Ascending aorta (tissue), 2 donors: ENCODE measurements at regions not wholly inside any gene's neighbourhood (a gene's known extent, or its start where the extent isn't known, plus 50 kb on each side); places are given as distances from the start of the nearest gene placed in this dataset.
"Not testable (repeated sequence)": the region's sequence is repeated elsewhere in the genome, so short reads cannot be mapped to it uniquely, and the experiment has no call there.

Experiments
- DNase-seq, 2 donors: peaks; one replicate each; pipeline ENCODE4 v3.0.0-alpha.2; 2019; ENCODE audit warnings: low spot score in 2 of 2
- H3K27ac ChIP-seq, 2 donors: fragments of 200-600 bp; sonication (generic); one replicate each; pipeline ENCODE4 v1.5.1; 2016 to 2017; ENCODE audit warnings: mild to moderate bottlenecking in 1 of 2
- H3K27me3 ChIP-seq: fragments of 200-600 bp; sonication (generic); one replicate; pipeline ENCODE4 v1.5.1; 2017
- H3K36me3 ChIP-seq, 2 donors: fragments of 200-600 bp; sonication (generic); one replicate each; pipeline ENCODE4 v1.5.1; 2016
- H3K4me1 ChIP-seq, 2 donors: fragments of 200-600 bp; sonication (generic); one replicate each; pipeline ENCODE4 v1.5.1; 2016 to 2017; ENCODE audit warnings: mild to moderate bottlenecking in 1 of 2
- H3K4me3 ChIP-seq, 2 donors: fragments of 200-600 bp; sonication (generic); one replicate each; pipeline ENCODE4 v1.5.1; 2016 to 2017; ENCODE audit warnings: mild to moderate bottlenecking in 1 of 2
- H3K9me3 ChIP-seq, 2 donors: fragments of 200-600 bp; sonication (generic); one replicate each; pipeline ENCODE4 v1.5.1; 2016
- intact Hi-C: fragments of 100-400 bp; cut with DNase I; formaldehyde crosslinking; loops from one replicate; pipeline ENCODE4 v1.15.1; 2023
- TF ChIP-seq, protein P1 (sequence below), 3 experiments: fragments of 200-600 bp in 2 of 3; fragments of 450-650 bp in 1 of 3; sonication (generic) in 2 of 3; IDR thresholded peaks; one replicate each; pipeline ENCODE4 v1.5.1; 2016 to 2019; ENCODE audit warnings: antibody characterized with exemption in 3 of 3, mild to moderate bottlenecking in 1 of 3, moderate library complexity in 1 of 3

GRCh38 chr4:42767669-42768068 is 110.8 kb upstream of the ATP8A1 start:
- Histone ChIP-seq H3K27me3 (no peaks in the 10 kb centered on the region), H3K27ac (no peak overlapping the region), H3K4me3 (no peak overlapping the region), H3K4me1 (no peaks in the 10 kb centered on the region), H3K9me3 (no peaks in the 10 kb centered on the region), H3K36me3 (no peaks in the 10 kb centered on the region)
- intact Hi-C loops = no loop called here
- TF ChIP-seq, protein P1, sequence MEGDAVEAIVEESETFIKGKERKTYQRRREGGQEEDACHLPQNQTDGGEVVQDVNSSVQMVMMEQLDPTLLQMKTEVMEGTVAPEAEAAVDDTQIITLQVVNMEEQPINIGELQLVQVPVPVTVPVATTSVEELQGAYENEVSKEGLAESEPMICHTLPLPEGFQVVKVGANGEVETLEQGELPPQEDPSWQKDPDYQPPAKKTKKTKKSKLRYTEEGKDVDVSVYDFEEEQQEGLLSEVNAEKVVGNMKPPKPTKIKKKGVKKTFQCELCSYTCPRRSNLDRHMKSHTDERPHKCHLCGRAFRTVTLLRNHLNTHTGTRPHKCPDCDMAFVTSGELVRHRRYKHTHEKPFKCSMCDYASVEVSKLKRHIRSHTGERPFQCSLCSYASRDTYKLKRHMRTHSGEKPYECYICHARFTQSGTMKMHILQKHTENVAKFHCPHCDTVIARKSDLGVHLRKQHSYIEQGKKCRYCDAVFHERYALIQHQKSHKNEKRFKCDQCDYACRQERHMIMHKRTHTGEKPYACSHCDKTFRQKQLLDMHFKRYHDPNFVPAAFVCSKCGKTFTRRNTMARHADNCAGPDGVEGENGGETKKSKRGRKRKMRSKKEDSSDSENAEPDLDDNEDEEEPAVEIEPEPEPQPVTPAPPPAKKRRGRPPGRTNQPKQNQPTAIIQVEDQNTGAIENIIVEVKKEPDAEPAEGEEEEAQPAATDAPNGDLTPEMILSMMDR (IDR thresholded peaks at IDR 0.05) = no peak
- DNase-seq = no peak

DNA sequence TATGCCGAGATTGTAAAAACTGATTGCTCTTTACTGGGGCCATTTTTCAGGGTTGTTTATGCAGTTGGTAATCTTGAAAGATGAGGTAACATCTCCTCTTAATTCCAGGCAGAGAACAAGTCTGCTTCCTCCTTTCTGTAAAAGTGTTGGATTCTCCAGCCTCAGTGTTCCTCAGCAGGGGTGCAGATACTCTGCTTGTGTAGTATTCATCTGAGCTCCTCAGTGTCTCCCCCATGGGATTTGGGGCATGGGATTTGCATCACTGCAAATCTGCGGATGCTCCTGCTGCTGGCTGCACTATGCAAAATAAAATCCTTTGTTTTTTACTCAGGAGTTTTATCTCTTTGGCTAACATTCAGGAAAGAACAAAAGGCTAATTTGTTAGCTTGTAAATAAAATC is 104.9 kb upstream of the ATP8A1 start:
- Histone ChIP-seq H3K36me3 (no peaks in the 10 kb centered on the region), H3K4me3 (no peak overlapping the region), H3K27me3 (no peaks in the 10 kb centered on the region), H3K9me3 (no peaks in the 10 kb centered on the region), H3K27ac (no peak overlapping the region), H3K4me1 (no peaks in the 10 kb centered on the region)
- DNase-seq = no peak
- intact Hi-C loops = no loop called here
- TF ChIP-seq, protein P1 (IDR thresholded peaks at IDR 0.05) = no peak

- not testable (repeated sequence) for H3K4me3 ChIP-seq, H3K9me3 ChIP-seq, H3K27ac ChIP-seq, H3K27me3 ChIP-seq, H3K36me3 ChIP-seq, H3K4me1 ChIP-seq, DNase-seq
- intact Hi-C loops = loop anchor here (5.0 kb wide), 1 partner anchor 188 kb away; no protein-coding TSS in a partner anchor
These were observed 98.1 kb upstream of the ATP8A1 start for GRCh38 chr4:42754965-42755364.

DNA sequence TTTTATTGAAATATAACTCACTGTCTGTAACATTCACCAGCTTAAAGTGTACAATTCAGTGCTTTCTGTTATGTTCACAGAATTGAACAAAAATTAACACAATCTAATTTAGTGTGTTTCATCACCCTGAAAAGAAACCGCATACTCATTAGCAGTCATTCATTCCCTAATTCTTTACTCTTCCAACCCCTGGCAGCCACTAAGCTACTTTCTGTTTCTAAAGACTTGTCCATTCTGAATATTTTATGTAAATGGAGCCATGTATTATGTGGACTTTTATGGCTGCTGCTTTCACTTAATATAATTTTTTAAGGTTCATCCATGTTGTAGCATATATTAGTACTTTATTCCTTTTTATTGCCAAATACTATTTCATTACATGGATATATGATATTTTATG is 94.7 kb upstream of the ATP8A1 start:
- Histone ChIP-seq H3K4me1 (no peaks in the 10 kb centered on the region), H3K27ac (no peak overlapping the region), H3K36me3 (no peaks in the 10 kb centered on the region), H3K9me3 (no peaks in the 10 kb centered on the region), H3K4me3 (no peak overlapping the region), H3K27me3 (no peaks in the 10 kb centered on the region)
- TF ChIP-seq, protein P1 (IDR thresholded peaks at IDR 0.05) = no peak
- intact Hi-C loops = loop anchor here (5.0 kb wide), 1 partner anchor 184 kb away; no protein-coding TSS in a partner anchor
- DNase-seq = no peak

DNA sequence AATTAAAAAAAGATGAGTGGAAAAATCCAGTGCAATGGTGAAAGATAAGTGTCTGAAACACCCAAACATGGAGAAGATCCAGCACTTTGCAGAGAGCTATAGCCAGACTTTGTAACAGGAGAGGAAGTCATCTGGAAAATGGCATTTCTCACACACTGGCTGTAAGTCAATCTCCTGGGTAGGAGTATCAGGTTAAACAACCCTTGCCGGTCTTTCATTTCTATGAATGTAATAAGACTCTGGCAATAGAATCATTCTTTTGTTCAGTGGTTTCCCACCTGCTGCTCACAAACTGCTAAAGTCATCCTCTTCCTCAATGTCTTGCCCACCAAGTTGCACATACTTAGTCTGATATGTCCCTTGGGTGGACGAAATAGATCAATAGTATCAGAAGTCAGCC is 94.0 kb upstream of the ATP8A1 start:
- H3K4me3 ChIP-seq = no peak overlapping the region
- no peak overlapping the region for H3K27ac ChIP-seq
- H3K4me1 ChIP-seq = no peaks in the 10 kb centered on the region
- intact Hi-C loops = loop anchor here (5.0 kb wide), 1 partner anchor 184 kb away; no protein-coding TSS in a partner anchor
- no peak for DNase-seq
- H3K36me3 ChIP-seq = no peaks in the 10 kb centered on the region
- TF ChIP-seq, protein P1 (IDR thresholded peaks at IDR 0.05) = no peak
- no peaks in the 10 kb centered on the region for H3K27me3 ChIP-seq
- H3K9me3 ChIP-seq = no peaks in the 10 kb centered on the region

- TF ChIP-seq, protein P1 (IDR thresholded peaks at IDR 0.05) = peak in 1 of 3 experiments; percentile 32
- no peak for DNase-seq
- Histone ChIP-seq H3K4me3 (no peak overlapping the region), H3K27ac (no peak overlapping the region), H3K27me3 (no peaks in the 10 kb centered on the region), H3K36me3 (no peaks in the 10 kb centered on the region), H3K4me1 (no peaks in the 10 kb centered on the region), H3K9me3 (no peaks in the 10 kb centered on the region)
- intact Hi-C loops = loop anchor here (5.0 kb wide), 1 partner anchor 183 kb away; no protein-coding TSS in a partner anchor
These were observed 93.2 kb upstream of the ATP8A1 start for GRCh38 chr4:42750091-42750490.
